ENCODE measurements at regions not wholly inside any gene's neighbourhood (a gene's known extent, or its start where the extent isn't known, plus 50 kb on each side); places are given as distances from the start of the nearest gene placed in this dataset.
"Not testable (repeated sequence)": the region's sequence is repeated elsewhere in the genome, so short reads cannot be mapped to it uniquely, and the experiment has no call there.

GRCh38 chr10:43922335-43923280, 273.9 kb upstream of the ZNF32 start:
- DNase-seq = peak in 2 of 4 experiments; percentile 4 to 23

DNA sequence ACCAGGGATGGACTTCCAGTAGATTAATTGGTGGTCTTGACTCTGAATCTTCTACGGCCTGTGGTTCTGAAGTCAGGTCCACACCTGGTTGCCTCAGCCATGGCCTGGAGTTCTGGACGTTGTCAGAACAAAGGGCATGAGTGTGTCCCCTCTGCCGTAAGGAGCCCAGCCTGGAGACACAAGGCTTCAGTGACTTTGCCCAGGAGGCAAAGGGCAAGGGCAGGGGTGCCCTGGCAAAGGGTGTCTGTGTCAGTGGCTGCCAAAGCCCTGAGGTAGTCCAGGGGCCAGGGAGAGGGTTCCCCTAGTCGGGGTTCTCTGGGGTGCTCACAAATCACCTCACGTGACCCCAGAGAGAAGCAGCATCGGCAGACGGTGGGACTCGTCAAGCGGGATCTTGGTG, 273.2 kb upstream of the ZNF32 start:
- DNase-seq = no peak

GRCh38 chr10:43921478-43921877, 272.8 kb upstream of the ZNF32 start:
- DNase-seq = no peak

- not testable (repeated sequence) for DNase-seq
Observed at GRCh38 chr10:43920236-43920758, 271.6 kb upstream of the ZNF32 start.

DNA sequence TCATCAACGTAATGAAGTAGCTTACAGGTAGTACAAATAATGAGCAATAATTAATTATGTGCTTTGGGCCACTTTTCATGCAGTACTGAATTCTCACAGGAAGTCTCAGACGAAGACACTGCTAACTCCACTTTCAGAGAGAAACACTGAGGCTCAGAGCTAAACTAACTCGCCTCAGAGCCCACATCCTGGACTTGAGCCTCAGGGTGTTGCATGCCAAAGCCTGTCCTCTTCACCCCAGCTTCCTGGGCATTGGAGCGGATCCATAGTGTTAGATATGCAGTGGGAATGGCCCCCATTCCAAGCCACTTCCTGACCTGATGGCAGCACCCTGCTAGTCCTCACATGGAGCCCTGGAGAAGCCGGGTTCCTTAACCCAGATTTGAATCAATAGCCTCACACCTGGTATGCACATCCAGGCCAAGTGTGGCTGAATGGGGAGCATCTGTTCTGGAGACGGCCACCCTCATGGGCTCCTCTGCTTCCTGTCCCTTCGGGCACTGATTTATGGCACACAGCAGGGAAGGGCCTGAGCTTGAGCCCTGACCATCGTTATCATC, 265.1 kb upstream of the ZNF32 start:
- DNase-seq = no peak

- peak in 2 of 4 experiments; percentile 7 to 28 for DNase-seq
Observed at GRCh38 chr10:43912469-43912868, 263.8 kb upstream of the ZNF32 start.

- no peak for DNase-seq
Observed at GRCh38 chr10:43906490-43906889, 257.8 kb upstream of the ZNF32 start.

- no peak for DNase-seq
Observed at GRCh38 chr10:43905512-43906236, 257.0 kb upstream of the ZNF32 start.

GRCh38 chr10:43904844-43905243, 256.2 kb upstream of the ZNF32 start:
- no peak for DNase-seq

GRCh38 chr10:43904301-43904700, 255.6 kb upstream of the ZNF32 start:
- DNase-seq = no peak

DNA sequence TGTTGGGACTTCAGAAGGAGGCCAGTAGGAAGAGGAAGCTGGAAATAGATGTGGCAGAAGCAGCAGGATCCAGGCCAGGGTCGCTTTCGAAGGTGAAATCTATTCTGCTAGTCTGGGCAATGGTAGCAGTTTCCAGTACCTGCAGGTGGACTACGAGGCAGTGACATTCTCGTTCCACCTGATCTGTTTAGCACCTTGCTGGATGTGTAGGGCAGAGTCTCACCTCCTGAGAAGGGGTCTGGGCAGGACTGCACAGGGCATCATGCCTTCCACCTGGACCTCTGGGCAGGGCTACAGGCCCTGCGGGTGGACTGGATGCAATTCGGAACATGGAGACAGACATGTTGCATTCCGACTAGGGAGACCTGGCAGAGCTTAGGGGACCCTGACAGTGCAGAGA, 254.8 kb upstream of the ZNF32 start:
- DNase-seq = no peak

DNA sequence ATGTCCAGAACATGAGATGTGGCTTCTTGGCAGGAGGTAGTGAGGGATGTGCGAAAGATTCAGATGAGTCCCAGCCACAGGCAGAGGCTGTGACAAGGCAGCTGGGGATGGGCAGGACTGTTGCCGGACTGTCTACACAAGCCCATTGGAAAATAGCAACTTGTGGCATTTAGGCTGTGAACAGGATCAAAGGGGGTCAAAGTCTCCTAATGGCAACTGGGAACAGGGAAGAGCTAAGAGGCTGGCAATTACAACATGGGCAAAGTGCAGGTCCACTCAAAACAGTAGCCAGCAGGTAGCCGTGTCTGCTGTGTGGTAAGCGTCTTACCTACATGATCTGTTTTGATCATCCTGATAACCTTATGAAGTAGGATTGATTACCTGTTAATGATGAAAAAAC, 254.2 kb upstream of the ZNF32 start:
- DNase-seq = no peak

- no peak for DNase-seq
Observed at GRCh38 chr10:43901744-43902504, 253.2 kb upstream of the ZNF32 start.

- DNase-seq = no peak
Observed at GRCh38 chr10:43901302-43901701, 252.6 kb upstream of the ZNF32 start.

GRCh38 chr10:43900571-43900970, 251.9 kb upstream of the ZNF32 start:
- DNase-seq = no peak

- DNase-seq = no peak
Observed at GRCh38 chr10:43899224-43899959, 250.7 kb upstream of the ZNF32 start.

GRCh38 chr10:43898592-43898991, 249.9 kb upstream of the ZNF32 start:
- DNase-seq = no peak

- DNase-seq = no peak
Observed at GRCh38 chr10:43897765-43898419, 249.2 kb upstream of the ZNF32 start.

DNA sequence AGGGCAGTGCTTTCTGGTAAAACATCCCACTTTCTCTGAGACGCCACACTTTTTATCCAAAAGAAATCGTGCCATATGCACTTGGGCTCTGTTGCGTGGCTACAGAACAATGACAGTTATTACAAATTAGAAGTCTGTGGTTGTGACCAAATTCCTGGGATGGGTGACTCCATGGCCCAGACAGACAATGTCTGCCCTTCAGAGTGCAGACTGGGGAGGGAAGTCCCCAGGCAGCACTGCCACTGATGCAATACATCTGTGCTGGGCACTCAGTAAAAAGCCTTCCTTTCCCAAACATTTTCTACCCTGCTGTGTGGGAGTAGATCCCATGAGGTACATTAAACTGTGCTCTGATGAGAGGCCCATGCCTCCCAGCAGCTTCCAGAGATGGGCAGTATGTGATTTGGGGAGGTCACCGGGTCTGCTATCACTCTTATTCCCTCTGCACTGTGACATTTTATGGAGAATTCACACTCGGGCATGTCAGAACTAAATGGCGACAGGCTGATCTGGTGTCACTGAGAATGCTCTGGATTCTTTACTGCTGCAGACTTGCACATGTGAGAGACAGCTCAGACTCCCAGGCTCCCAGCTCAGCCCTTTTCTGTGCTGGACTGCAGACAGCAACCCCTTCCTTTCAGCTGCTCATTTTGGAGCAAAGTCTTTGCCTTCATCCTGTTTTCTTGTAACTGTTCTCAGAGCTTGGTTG, 243.5 kb upstream of the ZNF32 start:
- DNase-seq = no peak

DNA sequence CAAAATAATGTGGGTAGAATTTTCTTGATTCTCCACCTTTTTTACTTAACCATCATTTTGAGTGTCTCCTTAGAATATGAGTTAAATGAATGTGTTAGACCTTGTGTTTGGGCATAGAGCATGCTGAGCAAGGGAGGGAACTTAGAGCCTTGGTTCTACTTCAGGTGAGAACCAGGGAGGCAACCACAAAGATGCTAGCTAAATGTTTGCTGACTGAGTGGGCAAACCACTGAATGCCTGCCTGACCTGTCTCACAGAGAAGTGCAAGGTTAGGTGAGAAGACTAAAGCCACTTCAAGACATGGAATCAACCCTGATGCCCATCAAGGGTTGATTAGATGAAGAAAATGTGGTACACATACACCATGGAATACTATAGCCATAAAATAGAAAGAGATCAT, 242.6 kb upstream of the ZNF32 start:
- DNase-seq = no peak

DNA sequence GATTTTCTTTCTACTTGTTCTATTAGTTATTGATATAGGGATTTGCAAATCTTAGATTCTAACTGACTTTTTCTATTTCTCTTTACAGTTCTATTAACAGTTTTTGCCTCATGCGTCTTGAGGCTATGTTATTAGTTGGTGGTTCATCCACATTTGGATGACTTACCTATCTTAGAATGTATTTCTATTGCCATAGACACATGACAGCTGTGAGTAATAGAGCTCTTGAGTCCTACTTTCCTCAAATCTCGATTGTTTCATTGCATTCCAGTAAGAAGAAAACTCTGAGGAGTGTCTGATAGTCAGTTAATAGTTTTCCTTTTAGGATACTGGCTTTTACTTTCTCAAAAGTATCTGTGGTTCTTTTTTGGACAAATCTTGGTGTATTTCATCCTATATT, 241.4 kb upstream of the ZNF32 start:
- DNase-seq = no peak

Measured in suppressor macrophage (primary cell).